ENCODE measurements at regions not wholly inside any gene's neighbourhood (a gene's known extent, or its start where the extent isn't known, plus 50 kb on each side); places are given as distances from the start of the nearest gene placed in this dataset.
A peak's percentile ranks its signal among the peaks of the same experiment; 100 is the strongest.

DNA sequence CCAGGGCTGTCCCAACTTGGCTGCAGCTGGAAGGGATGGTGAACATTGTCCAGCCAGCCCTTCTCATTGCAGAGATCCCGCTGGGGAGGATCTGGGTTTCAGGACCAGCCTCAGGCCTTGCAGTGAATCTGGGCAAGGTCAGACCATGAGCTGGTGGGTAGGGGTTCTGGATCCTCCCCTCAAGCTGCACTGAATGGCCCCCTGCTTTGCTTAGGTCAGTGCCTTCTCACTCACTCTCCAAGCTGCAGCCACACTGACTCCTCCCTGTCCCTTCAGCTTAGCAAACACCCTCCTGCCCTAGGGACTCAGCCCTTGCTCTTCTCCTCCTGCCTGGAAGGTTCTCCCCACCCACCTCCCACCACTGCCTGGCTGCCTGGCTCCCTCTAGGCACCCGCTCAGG lies 95.3 kb upstream of the KCNG1 start:
- H3K36me3 Mint-ChIP-seq (ENCODE audit: low read depth) = no peaks in the 10 kb centered on the region
- TF ChIP-seq CTCF (conservative IDR thresholded peaks at IDR 0.05) = no peak
- Histone ChIP-seq H3K36me3 (ENCODE audit: control insufficient read depth, insufficient read depth, low read length) (no peaks in the 10 kb centered on the region), H3K27me3 (ENCODE audit: control insufficient read depth, insufficient read depth, low read length, poor library complexity, severe bottlenecking) (no peaks in the 10 kb centered on the region), H3K9ac (ENCODE audit: extremely low read depth, low read length, poor library complexity, severe bottlenecking) (no peak overlapping the region), H3K4me3 (ENCODE audit: low read length) (no peak overlapping the region), H3K9me3 (ENCODE audit: control insufficient read depth, low read length) (no peaks in the 10 kb centered on the region), H3K27ac (ENCODE audit: low read depth, low read length) (no peak overlapping the region), H3K4me1 (ENCODE audit: control insufficient read depth, insufficient read depth, low read length) (peaks cover 24% of the 10 kb centered on the region)
- peak; percentile 66 for DNase-seq
- H3K27me3 Mint-ChIP-seq (ENCODE audit: insufficient read depth) = no peaks in the 10 kb centered on the region
- no peak overlapping the region for H3K4me3 Mint-ChIP-seq
- no peak overlapping the region for H3K27ac Mint-ChIP-seq
- WGBS, 2 experiments (ENCODE audit: insufficient coverage in 1 of 2, insufficient read length in 1 of 2) = 67 to 75% methylated on average over 1 to 2 of the region's 2 CpGs
- H3K4me1 Mint-ChIP-seq = peaks cover 46% of the 10 kb centered on the region
- H3K9me3 Mint-ChIP-seq = no peaks in the 10 kb centered on the region

GRCh38 chr20:51116765-51117686 lies 94.1 kb upstream of the KCNG1 start:
- Histone ChIP-seq H3K36me3 (ENCODE audit: control insufficient read depth, insufficient read depth, low read length) (no peaks in the 10 kb centered on the region), H3K4me3 (ENCODE audit: low read length) (no peak overlapping the region), H3K9ac (ENCODE audit: extremely low read depth, low read length, poor library complexity, severe bottlenecking) (no peak overlapping the region), H3K4me1 (ENCODE audit: control insufficient read depth, insufficient read depth, low read length) (peaks cover 22% of the 10 kb centered on the region), H3K27me3 (ENCODE audit: control insufficient read depth, insufficient read depth, low read length, poor library complexity, severe bottlenecking) (no peaks in the 10 kb centered on the region), H3K27ac (ENCODE audit: low read depth, low read length) (no peak overlapping the region), H3K9me3 (ENCODE audit: control insufficient read depth, low read length) (no peaks in the 10 kb centered on the region)
- H3K27me3 Mint-ChIP-seq (ENCODE audit: insufficient read depth) = no peaks in the 10 kb centered on the region
- H3K4me3 Mint-ChIP-seq = no peak overlapping the region
- peaks cover 37% of the 10 kb centered on the region for H3K4me1 Mint-ChIP-seq
- H3K9me3 Mint-ChIP-seq = no peaks in the 10 kb centered on the region
- H3K36me3 Mint-ChIP-seq (ENCODE audit: low read depth) = no peaks in the 10 kb centered on the region
- WGBS, 2 experiments (ENCODE audit: insufficient coverage in 1 of 2, insufficient read length in 1 of 2) = 84 to 96% methylated on average over 3 to 9 of the region's 9 CpGs
- H3K27ac Mint-ChIP-seq = no peak overlapping the region
- no peak for DNase-seq
- TF ChIP-seq CTCF (conservative IDR thresholded peaks at IDR 0.05) = no peak

DNA sequence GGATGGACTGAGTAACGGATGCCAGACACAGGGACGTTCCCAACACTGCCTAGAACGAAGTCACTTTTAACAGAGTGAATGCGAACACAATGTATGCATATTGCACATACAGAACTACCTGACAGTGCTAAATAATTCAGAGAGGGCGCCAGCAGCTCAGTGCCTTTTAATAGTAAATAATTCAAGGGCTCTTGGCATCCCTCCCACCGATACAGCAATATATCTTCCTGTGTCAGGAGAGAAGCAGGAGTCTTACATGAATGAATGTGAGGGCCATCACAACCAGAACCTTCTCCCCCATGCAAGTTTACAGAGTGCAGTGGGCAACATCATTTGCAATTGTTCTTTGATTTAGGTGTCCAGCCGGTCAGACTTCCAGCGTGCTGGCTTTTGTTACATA lies 88.4 kb upstream of the KCNG1 start:
- no peaks in the 10 kb centered on the region for H3K9me3 Mint-ChIP-seq
- no peak for DNase-seq
- WGBS, 2 experiments (ENCODE audit: insufficient coverage in 1 of 2, insufficient read length in 1 of 2) = 85 to 93% methylated on average over 7 to 8 of the region's 8 CpGs
- no peak overlapping the region for H3K27ac Mint-ChIP-seq
- Histone ChIP-seq H3K36me3 (ENCODE audit: control insufficient read depth, insufficient read depth, low read length) (no peaks in the 10 kb centered on the region), H3K27me3 (ENCODE audit: control insufficient read depth, insufficient read depth, low read length, poor library complexity, severe bottlenecking) (no peaks in the 10 kb centered on the region), H3K27ac (ENCODE audit: low read depth, low read length) (no peak overlapping the region), H3K4me3 (ENCODE audit: low read length) (no peak overlapping the region), H3K4me1 (ENCODE audit: control insufficient read depth, insufficient read depth, low read length) (no peaks in the 10 kb centered on the region), H3K9me3 (ENCODE audit: control insufficient read depth, low read length) (no peaks in the 10 kb centered on the region), H3K9ac (ENCODE audit: extremely low read depth, low read length, poor library complexity, severe bottlenecking) (no peak overlapping the region)
- TF ChIP-seq CTCF (conservative IDR thresholded peaks at IDR 0.05) = no peak
- H3K36me3 Mint-ChIP-seq (ENCODE audit: low read depth) = no peaks in the 10 kb centered on the region
- no peaks in the 10 kb centered on the region for H3K27me3 Mint-ChIP-seq (ENCODE audit: insufficient read depth)
- H3K4me3 Mint-ChIP-seq = no peak overlapping the region
- peaks cover under 1% of the 10 kb centered on the region for H3K4me1 Mint-ChIP-seq

Measured in endodermal cell (in vitro differentiated cells).